ENCODE measurements at regions not wholly inside any gene's neighbourhood (a gene's known extent, or its start where the extent isn't known, plus 50 kb on each side); places are given as distances from the start of the nearest gene placed in this dataset.

DNA sequence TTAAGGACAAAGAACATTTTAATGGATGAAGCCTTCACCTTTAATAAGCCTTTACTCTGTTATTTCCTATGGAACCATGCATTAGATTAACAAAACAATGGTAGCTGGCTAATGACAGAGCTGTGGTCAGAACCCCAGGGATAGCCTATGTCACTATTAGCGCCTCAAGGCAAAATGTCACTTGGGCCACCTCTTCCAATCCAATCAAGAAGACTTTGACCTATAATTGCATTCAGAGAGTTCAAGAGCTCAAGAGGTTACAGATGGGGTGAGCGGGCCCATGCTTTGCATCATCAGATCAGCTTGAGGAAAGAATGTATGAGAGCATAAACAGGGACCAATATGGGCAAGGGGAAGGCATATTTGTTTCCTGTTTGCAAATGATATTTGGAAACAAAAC lies 425.1 kb downstream of the ARHGEF28 start:
- no peak for TF ChIP-seq Cebpa-rat (IDR thresholded peaks at IDR 0.05)
- Histone ChIP-seq H3K4me1 (no peaks in the 10 kb centered on the region), H3K27ac (no peak overlapping the region), H3K4me2 (no peak overlapping the region), H3K9ac (no peak overlapping the region), H3K36me3 (no peaks in the 10 kb centered on the region), H3K9me3 (no peaks in the 10 kb centered on the region), H4K20me1 (no peaks in the 10 kb centered on the region), H3K27me3 (no peaks in the 10 kb centered on the region), H3K4me3 (no peak overlapping the region)

DNA sequence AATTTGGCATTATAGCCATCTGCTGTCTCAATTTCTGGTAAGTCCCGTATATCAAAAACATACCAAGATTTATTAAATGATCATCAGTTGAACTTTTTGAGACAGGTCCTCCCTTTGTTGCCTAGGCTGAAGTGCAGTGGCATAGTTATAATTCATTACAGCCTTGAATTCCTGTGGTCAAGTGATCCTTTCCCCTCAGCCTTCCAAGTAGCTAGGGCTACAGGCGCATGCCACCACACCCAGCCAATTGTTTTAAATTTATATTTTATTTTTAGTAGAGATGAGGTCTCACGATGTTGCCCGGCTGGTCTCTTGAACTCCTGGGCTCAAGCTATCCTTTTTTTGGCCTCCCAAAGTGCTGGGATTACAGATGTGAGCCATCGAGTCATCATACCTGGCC lies 418.9 kb downstream of the ARHGEF28 start:
- Histone ChIP-seq H3K9me3 (no peaks in the 10 kb centered on the region), H4K20me1 (no peaks in the 10 kb centered on the region), H3K4me3 (no peak overlapping the region), H3K4me1 (no peaks in the 10 kb centered on the region), H3K36me3 (no peaks in the 10 kb centered on the region), H3K27me3 (no peaks in the 10 kb centered on the region), H3K4me2 (no peak overlapping the region), H3K9ac (no peak overlapping the region), H3K27ac (no peak overlapping the region)
- TF ChIP-seq Cebpa-rat (IDR thresholded peaks at IDR 0.05), result no peak

DNA sequence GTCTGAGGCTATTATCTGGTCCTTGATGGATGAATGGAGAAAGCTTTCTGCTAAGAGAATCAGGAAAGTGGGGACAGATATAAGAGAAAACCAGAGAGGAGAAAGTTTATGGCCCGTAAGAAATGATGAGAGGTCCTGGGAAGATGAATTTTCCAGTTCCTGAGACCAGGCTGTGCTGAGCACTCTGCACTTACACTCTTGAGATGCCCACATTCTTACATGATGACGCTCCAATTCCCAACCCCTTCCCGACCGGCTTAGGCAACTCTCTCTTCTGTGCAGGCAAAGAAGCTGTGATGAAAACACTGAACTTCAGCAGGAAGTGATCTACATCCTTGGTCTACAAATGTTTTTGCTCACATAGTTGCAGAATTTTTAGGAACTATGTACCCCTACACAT lies 417.0 kb downstream of the ARHGEF28 start:
- Histone ChIP-seq H4K20me1 (no peaks in the 10 kb centered on the region), H3K36me3 (no peaks in the 10 kb centered on the region), H3K27me3 (no peaks in the 10 kb centered on the region), H3K4me3 (no peak overlapping the region), H3K4me2 (no peak overlapping the region), H3K27ac (no peak overlapping the region), H3K9ac (no peak overlapping the region), H3K9me3 (no peaks in the 10 kb centered on the region), H3K4me1 (no peaks in the 10 kb centered on the region)
- TF ChIP-seq Cebpa-rat (IDR thresholded peaks at IDR 0.05), result no peak

DNA sequence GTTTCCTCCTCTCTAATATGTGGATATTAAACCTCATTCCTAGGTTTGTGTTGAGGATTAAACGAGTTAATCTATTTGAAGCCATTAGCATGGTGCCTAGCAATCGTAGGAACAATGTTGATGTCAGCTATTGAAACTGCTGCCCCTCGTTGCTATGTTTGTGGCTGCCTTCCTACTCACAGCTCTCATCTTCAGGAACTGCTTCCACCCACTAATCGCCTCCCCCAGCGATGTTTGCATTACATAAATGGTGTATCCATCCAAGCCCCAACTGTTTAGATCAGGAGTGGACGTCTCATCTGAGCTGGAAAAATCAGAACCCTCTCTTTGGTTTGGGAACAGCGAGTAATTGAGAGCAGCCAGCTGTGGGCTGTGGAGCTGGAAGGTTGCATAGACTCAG lies 416.6 kb downstream of the ARHGEF28 start:
- Histone ChIP-seq H3K9ac (no peak overlapping the region), H3K36me3 (no peaks in the 10 kb centered on the region), H3K4me3 (no peak overlapping the region), H4K20me1 (no peaks in the 10 kb centered on the region), H3K4me1 (no peaks in the 10 kb centered on the region), H3K9me3 (no peaks in the 10 kb centered on the region), H3K27me3 (no peaks in the 10 kb centered on the region), H3K4me2 (no peak overlapping the region), H3K27ac (no peak overlapping the region)
- no peak for TF ChIP-seq Cebpa-rat (IDR thresholded peaks at IDR 0.05)

DNA sequence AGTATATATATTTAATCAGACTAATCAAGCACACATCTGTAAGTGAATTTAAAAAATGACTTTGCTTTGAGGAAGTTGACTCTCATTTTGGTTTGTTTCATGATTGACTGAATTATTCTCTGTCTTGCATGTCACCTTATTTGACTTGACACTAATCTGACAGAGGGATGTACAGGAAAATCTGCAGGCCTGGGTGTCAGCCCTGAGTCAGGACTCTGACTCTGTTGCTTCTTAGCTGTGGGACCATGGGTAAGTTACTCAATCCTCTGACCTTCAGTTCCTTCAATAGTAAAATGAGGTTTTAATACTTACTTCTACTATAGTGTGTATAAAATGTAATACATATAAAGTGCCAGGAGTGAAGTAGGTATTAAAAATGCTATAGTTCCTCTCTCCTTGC lies 415.9 kb downstream of the ARHGEF28 start:
- Histone ChIP-seq H3K4me2 (no peak overlapping the region), H3K4me3 (no peak overlapping the region), H3K9me3 (no peaks in the 10 kb centered on the region), H3K9ac (no peak overlapping the region), H3K27me3 (no peaks in the 10 kb centered on the region), H3K4me1 (no peaks in the 10 kb centered on the region), H4K20me1 (no peaks in the 10 kb centered on the region), H3K36me3 (no peaks in the 10 kb centered on the region), H3K27ac (no peak overlapping the region)
- no peak for TF ChIP-seq Cebpa-rat (IDR thresholded peaks at IDR 0.05)

DNA sequence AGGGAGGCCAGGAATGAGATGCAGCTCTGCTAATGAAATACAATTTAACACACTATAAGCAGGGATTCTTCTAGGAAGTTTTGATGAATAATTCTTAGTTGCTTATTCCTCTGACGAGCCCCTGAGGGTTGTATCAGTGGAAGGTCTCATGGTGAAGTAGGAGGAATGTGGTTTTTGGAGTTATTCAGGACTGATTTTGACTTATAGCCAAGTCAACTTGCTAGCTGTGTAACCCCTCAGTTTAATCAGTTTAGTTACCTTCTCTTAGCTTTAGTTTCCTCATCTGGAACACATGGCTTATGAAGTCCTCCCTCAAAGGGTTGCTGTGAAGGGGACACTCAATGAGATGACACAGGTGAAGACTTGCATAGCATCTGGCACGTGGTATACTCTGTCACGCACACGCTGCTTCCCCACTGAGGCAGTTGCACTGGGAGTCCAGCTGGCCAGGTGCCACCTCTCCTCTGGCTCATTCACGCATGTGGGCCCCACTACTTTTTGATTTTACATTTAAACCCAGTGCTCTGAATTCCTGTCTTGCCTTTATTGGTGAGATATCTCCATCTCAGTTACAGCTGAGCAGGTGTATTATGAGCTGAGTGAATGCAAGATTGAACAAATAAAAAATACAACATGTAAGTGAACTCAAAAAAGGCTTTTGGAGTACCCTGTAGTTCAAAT lies 415.0 kb downstream of the ARHGEF28 start:
- no peak for TF ChIP-seq Cebpa-rat (IDR thresholded peaks at IDR 0.05)
- no peaks in the 10 kb centered on the region for H4K20me1 ChIP-seq
- H3K4me1 ChIP-seq, result no peaks in the 10 kb centered on the region
- no peaks in the 10 kb centered on the region for H3K36me3 ChIP-seq
- no peaks in the 10 kb centered on the region for H3K9me3 ChIP-seq
- H3K4me2 ChIP-seq, result no peak overlapping the region
- H3K27me3 ChIP-seq, result no peaks in the 10 kb centered on the region
- H3K27ac ChIP-seq, result no peak overlapping the region
- H3K4me3 ChIP-seq, result no peak overlapping the region
- no peak overlapping the region for H3K9ac ChIP-seq

DNA sequence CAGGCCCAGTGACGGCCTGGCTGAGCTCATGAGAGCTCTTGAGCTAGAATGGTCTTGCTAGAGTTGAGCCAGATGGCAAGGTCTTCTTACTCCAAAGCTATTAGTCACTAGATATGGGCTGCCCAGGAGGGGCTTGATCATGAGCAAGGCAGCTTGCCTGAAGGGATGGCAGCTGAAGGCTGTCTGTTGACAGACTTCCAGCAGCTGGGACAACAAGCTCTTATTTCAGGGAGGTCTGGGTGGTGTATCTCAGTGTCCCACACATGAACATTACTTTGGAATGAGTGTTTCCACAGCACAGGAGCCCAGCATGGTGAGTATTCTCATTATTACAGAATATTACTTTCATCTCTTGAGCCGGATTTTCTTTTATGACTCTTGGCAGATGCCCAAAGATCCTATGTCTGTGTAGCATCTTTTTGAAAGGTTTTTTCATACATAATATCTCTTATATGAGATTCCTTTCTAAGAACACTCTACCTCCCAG lies 414.1 kb downstream of the ARHGEF28 start:
- Histone ChIP-seq H3K4me2 (no peak overlapping the region), H4K20me1 (no peaks in the 10 kb centered on the region), H3K36me3 (no peaks in the 10 kb centered on the region), H3K27ac (no peak overlapping the region), H3K9ac (no peak overlapping the region), H3K4me1 (no peaks in the 10 kb centered on the region; the same call in 1 of the 2 replicates), H3K4me3 (no peak overlapping the region), H3K9me3 (no peaks in the 10 kb centered on the region), H3K27me3 (no peaks in the 10 kb centered on the region)
- no peak for TF ChIP-seq Cebpa-rat (IDR thresholded peaks at IDR 0.05)

DNA sequence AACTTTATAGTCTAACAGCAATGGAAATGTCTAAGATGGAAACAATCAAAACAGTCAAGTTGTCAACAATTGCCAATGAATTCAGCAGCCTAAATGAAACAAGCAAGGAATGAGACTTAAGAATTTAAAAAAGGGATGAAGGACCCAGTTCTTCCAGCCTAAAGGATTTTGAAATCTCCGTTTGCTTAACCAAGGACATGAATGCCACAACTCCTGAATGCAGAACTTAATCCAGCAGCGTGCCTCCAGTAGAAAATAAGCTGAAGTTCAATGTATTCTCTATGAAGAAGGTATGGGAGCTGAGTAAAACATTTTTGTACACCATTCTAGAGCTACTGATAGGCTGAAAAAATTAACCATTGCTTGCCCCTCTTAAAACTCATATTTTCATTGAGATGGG lies 411.3 kb downstream of the ARHGEF28 start:
- Histone ChIP-seq H3K36me3 (no peaks in the 10 kb centered on the region), H3K4me2 (no peak overlapping the region), H3K4me1 (no peaks in the 10 kb centered on the region; the same call in 1 of the 2 replicates), H3K4me3 (no peak overlapping the region), H4K20me1 (no peaks in the 10 kb centered on the region), H3K27me3 (no peaks in the 10 kb centered on the region), H3K27ac (no peak overlapping the region), H3K9me3 (no peaks in the 10 kb centered on the region), H3K9ac (no peak overlapping the region)
- TF ChIP-seq Cebpa-rat (IDR thresholded peaks at IDR 0.05), result no peak

DNA sequence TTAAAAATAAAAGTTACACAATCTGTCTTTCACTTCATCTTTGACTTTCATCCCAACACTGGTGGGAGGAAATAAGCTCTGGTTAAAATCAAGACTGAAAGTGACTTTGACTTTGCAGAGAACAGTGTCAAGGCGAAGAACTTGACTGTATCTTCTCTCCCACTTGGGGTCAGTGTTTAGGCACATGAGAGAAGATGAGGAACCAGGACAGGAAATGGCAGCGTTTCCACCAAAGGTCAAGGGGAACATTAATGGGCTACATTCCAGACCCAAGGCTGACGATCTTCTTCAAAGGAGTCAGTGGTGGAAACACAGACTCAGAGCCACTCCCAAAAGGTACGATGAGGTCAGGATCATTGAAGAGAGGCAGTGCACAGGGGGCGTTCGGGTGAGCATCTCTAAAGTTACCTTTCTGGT lies 409.5 kb downstream of the ARHGEF28 start:
- Histone ChIP-seq H3K9ac (no peak overlapping the region), H3K27ac (no peak overlapping the region), H3K27me3 (no peaks in the 10 kb centered on the region), H4K20me1 (no peaks in the 10 kb centered on the region), H3K4me3 (no peak overlapping the region), H3K4me2 (no peak overlapping the region), H3K4me1 (no peaks in the 10 kb centered on the region; the same call in 1 of the 2 replicates), H3K9me3 (no peaks in the 10 kb centered on the region), H3K36me3 (no peaks in the 10 kb centered on the region)
- TF ChIP-seq Cebpa-rat (IDR thresholded peaks at IDR 0.05), result no peak

DNA sequence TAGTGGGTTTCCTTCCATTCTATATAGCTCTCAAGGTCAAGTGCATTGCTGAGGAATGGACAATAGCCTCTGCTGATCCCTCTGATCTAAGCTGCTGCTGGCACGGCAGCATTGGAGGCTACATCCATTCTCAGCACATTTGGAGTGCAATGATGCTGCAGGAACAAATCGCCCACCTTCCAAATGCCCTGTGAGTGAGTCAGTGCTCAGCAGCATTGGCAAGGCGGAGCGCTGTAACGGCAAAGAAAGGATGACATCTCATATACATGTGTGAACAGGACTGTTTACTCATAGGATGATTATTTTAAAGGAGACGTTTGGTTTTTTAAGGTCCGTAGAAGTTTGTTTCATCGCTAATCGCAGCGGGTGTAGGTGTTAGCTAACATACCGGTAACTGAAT lies 408.7 kb downstream of the ARHGEF28 start:
- H3K27ac ChIP-seq, result no peak overlapping the region
- no peaks in the 10 kb centered on the region for H3K27me3 ChIP-seq
- no peaks in the 10 kb centered on the region for H3K36me3 ChIP-seq
- H4K20me1 ChIP-seq, result no peaks in the 10 kb centered on the region
- TF ChIP-seq Cebpa-rat (IDR thresholded peaks at IDR 0.05), result no peak
- H3K4me2 ChIP-seq, result no peak overlapping the region
- no peaks in the 10 kb centered on the region for H3K9me3 ChIP-seq
- H3K4me1 ChIP-seq, result no peaks in the 10 kb centered on the region; the same call in 1 of the 2 replicates
- no peak overlapping the region for H3K4me3 ChIP-seq
- no peak overlapping the region for H3K9ac ChIP-seq

DNA sequence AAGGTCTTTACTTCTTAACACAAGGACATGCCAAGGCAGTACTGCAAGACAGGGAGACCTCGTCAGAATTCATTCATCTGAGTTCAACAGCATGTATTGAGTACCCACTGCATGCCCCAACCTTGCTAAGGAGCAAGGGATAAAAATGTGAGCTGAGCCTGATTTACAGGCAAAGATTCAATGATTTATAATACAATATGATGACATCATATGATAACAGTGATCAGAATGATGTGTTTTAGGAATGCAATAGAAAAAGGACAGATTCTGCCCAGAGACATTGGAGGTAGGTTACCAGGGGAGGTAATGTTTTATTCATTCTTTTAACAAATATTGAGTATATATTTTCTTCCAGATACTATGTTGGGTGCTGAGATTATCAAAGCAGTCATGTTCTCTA lies 406.6 kb downstream of the ARHGEF28 start:
- Histone ChIP-seq H3K9me3 (no peaks in the 10 kb centered on the region), H3K9ac (no peak overlapping the region), H3K27ac (no peak overlapping the region), H3K36me3 (no peaks in the 10 kb centered on the region), H3K4me1 (no peaks in the 10 kb centered on the region; the same call in 1 of the 2 replicates), H3K27me3 (no peaks in the 10 kb centered on the region), H3K4me3 (no peak overlapping the region), H3K4me2 (no peak overlapping the region), H4K20me1 (no peaks in the 10 kb centered on the region)
- TF ChIP-seq Cebpa-rat (IDR thresholded peaks at IDR 0.05), result no peak
